ENCODE measurements at regions not wholly inside any gene's neighbourhood (a gene's known extent, or its start where the extent isn't known, plus 50 kb on each side); places are given as distances from the start of the nearest gene placed in this dataset.

GRCh38 chr7:113464096-113464855 is 345.9 kb upstream of the SMIM30 start:
- TF ChIP-seq POLR2A (IDR thresholded peaks at IDR 0.05), result no peak
- TF ChIP-seq CTCF (IDR thresholded peaks at IDR 0.05), result no peak
